SW 1271 (cell line): ENCODE measurements at regions not wholly inside any gene's neighbourhood (a gene's known extent, or its start where the extent isn't known, plus 50 kb on each side); places are given as distances from the start of the nearest gene placed in this dataset.

Source experiments
- DNase-seq, 2 experiments: peaks; one replicate each; lab custom pipeline; 2025; lab: John Stamatoyannopoulos, UW

DNA sequence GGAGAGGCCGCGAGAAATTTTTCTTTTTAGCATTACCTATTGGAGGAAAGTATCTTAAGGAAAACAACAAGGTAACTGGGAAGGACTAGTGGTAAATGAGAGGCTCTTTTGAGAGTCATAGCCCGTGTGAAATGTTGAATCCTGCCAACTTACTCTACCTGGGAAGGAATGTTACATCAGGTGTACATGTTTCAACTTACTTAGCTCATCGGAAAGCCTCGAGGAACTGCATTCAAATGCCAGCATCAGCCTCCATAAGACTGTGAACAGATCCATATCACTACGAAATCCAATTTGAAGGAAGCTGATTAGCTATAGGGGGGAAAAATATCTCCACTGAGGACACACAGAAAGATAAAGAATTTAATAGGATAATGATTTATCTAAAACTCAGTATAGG, 72.3 kb upstream of the PDZRN3 start:
- no peak for DNase-seq

DNA sequence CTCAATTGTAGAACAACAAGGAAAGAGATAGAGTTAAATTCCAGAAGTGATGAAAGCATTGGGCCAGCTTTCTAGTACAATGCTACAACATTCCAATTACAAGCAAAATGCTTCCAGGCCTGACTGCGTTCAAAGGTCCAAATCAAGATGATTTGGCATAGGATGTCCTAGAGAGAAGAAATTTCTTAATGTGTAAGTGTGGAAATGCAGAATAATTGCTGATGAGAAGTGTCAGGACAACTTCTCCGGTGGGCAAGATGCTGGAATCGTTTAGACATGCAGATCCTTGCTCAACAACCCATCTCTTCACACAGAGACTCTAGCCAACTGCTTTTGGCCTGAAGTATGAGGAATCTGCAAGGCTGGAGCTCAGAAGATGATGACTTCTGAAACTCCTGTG, 71.1 kb upstream of the PDZRN3 start:
- no peak for DNase-seq

DNA sequence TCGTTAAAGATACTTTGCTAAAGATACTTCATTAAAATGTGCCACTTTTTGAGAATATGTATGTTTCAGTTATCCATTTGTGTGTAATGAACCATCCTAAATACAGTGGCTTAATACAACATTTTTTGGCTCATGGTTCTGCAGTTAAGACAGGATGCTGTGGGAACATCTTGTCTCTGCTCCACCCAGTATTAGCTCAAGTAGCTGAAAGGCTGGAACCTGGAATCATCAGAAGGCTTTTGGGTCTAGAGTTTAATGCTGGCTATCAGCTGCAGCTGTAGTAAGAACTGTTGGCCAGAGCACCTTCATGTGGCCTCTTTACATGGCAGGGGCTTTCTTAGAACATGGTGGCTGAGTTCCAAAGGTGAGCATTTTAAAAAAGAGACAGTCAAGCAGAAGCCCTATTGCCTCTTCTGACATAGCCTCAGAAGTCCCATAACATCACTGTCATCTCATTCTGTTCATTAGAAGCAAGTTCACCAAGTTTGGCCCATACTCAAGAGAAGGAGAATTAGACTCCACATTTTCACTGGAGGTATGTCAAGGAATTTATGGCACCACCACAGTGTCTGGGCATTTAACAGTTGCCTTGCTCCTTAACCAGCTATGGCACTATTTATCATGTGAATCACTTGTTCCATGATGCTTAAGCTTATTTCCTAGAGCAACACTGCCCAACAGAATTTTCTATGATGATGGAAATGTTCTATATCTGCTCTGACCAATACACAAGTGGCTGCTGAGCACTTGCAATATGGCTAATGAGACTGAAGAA, 70.4 kb upstream of the PDZRN3 start:
- DNase-seq, result no peak

DNA sequence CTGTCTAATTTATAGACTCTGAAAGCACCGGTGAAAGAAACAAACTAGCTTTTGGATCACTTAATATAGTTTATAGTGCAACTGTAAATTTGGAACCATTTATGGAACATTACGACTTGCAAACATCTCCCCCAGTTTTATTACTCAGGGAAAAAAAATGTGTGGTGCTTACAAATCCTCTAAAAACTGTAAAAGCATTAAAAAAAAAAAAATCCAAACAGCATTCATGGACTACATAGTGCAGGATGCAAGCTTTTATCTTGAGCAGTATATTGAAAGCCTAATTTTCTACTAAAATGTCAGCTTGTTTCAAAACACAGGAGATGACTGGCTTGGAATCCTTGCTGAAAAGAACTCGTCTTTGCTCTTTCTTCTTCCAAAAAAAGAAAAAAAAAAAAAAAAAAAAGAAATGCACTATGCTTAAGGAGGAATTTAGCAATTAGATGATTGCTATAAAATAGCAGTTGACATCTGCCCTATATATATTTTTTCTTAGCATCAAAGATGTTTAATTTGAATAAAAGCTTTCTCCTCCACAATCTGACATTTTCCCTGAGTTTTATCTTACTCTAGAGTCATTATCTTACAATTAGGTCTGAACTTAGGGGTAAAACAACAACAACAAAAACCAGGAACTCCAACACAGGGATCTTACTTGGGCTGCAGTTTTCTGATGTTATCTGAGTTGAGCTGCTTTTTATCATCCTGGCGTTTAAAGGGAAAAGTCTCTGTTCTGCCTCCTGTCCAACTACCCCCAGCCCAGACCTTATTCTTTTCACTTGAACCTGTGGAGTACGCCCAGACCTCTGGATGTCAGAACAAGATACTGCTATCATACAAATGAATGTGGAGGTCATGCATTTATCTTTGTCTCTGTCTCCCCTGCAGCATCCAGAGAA, 62.6 kb upstream of the PDZRN3 start:
- no peak for DNase-seq

DNA sequence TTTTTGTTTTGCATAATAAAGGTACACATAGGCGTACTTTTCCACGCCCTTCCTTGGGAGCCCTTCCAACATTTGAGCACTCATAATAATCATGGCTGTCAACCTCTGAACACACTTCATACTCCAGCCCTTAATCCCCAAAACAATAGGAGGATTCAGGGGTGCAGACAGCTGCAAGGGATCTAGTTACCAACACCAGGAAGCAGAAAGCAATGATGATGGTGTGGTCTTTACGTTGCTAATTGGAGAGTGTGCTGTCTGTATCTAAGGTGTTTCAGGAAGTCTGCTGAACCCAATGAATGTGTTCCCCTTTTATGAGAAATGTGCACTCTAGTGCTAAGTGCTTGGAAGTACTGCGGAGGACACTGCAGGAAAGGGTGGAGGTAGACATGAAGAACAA, 60.3 kb upstream of the PDZRN3 start:
- DNase-seq, result no peak

DNA sequence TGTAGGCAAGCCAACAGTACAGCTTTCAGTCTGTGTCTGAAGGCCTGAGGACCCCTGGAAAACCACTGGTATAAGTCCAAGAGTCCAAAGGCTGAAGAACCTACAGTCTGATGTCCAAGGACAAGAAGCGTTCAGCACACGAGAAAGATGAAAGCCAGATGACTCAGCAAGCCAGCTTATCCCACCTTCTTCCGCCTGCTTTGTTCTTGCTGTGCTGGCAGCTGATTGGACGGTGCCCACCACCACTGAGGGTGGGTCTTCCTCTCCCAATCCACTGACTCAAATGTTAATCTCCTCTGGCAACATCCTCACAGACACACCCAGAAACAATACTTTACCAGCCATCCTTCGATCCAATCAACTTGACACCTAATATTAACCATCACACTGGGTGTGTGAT, 59.0 kb upstream of the PDZRN3 start:
- no peak for DNase-seq

DNA sequence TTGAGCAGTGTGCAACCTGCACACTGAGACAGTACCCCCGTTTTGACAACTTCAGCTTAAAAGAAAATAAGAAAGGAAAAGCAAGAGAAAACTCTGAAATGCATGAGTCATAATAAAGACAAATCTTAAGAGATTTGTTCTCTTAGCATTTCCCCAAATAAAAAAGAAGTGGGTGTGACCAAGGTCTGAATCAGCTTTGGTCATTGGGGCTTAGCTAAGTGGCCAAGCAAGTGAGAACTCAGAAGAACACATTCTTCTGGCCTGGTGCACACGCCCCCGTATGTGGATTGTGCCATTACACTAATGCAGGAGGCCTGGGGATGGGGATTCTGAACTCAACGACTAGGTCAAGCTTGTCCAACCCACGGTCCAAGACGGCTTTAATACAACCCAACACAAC, 56.9 kb upstream of the PDZRN3 start:
- DNase-seq, result no peak

DNA sequence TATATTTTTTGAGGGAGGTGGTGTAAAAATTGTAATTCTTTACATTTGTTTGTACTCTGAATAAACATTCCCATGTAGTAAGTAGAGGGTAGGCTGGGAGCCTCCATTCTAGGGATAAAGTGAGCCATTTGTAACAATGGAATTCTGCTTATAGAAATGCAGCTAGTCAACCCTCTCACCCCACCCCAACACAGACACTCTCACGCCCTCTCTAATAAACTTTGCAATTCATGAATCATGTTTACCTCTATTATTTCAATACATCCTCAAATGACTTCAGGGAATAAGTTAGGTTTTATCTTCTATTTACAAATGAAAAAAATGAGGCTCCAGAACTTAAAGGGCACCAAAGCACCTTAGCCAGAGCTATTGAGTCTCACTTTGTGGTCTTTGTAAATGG, 56.5 kb upstream of the PDZRN3 start:
- DNase-seq, result no peak

DNA sequence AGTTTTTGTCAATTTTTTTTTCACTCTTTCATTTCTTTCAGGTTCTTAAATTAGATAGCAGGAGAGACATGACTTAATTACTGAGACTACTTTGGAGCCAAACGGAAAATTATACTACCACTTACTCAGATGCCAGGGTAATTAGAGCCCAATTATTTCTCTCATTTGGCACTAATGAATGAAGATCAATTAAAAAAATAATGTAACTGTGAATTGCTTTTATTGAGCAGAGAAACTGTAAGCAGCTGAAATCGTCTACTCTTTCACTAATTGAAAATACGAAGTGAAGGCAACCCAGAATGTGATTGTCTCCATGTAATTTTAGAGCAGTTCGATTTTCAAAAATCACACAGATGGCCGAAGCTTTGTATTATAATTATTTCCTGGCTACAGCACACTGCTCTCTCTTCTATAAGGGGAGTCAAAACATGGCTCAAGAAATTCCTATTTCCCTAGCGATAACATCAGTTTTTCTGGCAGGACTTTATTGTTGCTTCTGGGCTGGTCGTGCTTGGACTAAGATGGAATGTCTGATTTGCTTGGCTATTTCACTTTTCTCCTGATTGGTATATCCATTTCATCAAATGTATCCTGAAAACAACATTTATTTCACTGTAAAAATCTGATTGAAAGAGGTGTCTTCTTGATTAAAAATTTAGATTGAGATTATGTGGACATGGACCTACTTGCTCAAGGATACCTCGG, 55.8 kb upstream of the PDZRN3 start:
- no peak for DNase-seq

DNA sequence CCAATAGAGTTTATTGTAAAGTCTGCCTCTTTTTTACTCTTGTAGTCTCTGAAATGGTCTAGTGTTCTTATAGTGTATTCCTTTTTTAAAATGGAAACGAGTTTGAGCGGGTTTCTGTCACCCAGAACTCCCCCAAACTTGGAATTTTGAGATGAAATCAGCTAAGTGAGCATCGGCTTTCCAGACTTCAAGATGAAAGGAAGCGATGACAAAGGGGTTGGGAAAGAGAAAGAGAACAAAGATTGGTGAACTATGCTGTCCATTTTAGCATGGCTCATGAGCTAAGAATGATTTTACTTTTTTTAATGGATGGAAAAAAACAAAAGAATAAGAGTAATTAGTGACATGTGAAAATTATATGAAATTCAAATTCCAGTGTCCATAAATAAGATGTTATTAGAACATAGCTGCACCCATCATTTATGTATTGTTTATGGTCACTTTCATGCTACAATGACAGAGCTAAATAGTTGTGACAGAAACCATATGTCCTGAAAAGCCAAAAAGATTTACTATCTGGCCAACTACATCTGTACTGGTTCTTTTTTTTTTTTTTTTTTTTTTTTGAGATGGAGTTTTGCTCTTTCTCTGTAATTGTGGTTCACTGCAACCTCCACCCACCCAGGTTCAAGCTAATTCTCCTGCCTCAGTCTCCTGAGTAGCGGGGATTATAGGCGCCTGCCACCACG, 52.7 kb upstream of the PDZRN3 start:
- DNase-seq, result no peak
